H9 (cell line): ENCODE measurements at regions not wholly inside any gene's neighbourhood (a gene's known extent, or its start where the extent isn't known, plus 50 kb on each side); places are given as distances from the start of the nearest gene placed in this dataset.

Source experiments
- DNase-seq: peaks from one replicate; pipeline ENCODE4 v3.0.0-alpha.2; 2017
- H2AFZ ChIP-seq: one replicate; pipeline ENCODE4 v1.6.1; 2013; ENCODE audit warnings: mild to moderate bottlenecking, low read length, control low read depth, moderate library complexity
- H2AK5ac ChIP-seq: 2 replicates; pipeline ENCODE4 v1.6.1; 2013; ENCODE audit warnings: low read length, control low read depth, mixed read lengths; ENCODE audit not compliant: insufficient read length
- H2BK120ac ChIP-seq: one replicate; pipeline ENCODE4 v1.6.1; 2013; ENCODE audit warnings: low read depth, mild to moderate bottlenecking, low read length, control low read depth, inconsistent platforms; ENCODE audit not compliant: poor library complexity, severe bottlenecking
- H2BK12ac ChIP-seq: 2 replicates; pipeline ENCODE4 v1.6.1; 2013; ENCODE audit warnings: low read length, control low read depth, mixed read lengths, low read depth; ENCODE audit not compliant: insufficient read length
- H2BK15ac ChIP-seq: 2 replicates; pipeline ENCODE4 v1.6.1; 2013; ENCODE audit warnings: low read depth, low read length, control low read depth
- H2BK20ac ChIP-seq: one replicate; pipeline ENCODE4 v1.6.1; 2013; ENCODE audit warnings: low read depth, mild to moderate bottlenecking, low read length, control low read depth, inconsistent platforms; ENCODE audit not compliant: poor library complexity, severe bottlenecking
- H2BK5ac ChIP-seq: 2 replicates; pipeline ENCODE4 v1.6.1; 2013; ENCODE audit warnings: low read length, control low read depth, mixed read lengths; ENCODE audit not compliant: insufficient read length
- H3K14ac ChIP-seq: 2 replicates; pipeline ENCODE4 v1.6.1; 2013; ENCODE audit warnings: low read length, control low read depth; ENCODE audit not compliant: insufficient read depth
- H3K18ac ChIP-seq: 2 replicates; pipeline ENCODE4 v1.6.1; 2013; ENCODE audit warnings: low read depth, mild to moderate bottlenecking, mixed read lengths, low read length, control low read depth; ENCODE audit not compliant: insufficient read length
- H3K23ac ChIP-seq: 2 replicates; pipeline ENCODE4 v1.6.1; 2013; ENCODE audit warnings: low read length, control low read depth, mixed read lengths, low read depth; ENCODE audit not compliant: insufficient read length
- H3K23me2 ChIP-seq: 2 replicates; pipeline ENCODE4 v1.6.1; 2013; ENCODE audit warnings: low read depth, mild to moderate bottlenecking, mixed read lengths, low read length, control low read depth; ENCODE audit not compliant: insufficient read length, poor library complexity, severe bottlenecking
- H3K27ac ChIP-seq: 2 replicates; pipeline ENCODE4 v1.5.1; 2013; ENCODE audit warnings: low read length, control low read depth, mixed read lengths, low read depth; ENCODE audit not compliant: insufficient read length
- H3K27me3 ChIP-seq: 2 replicates; pipeline ENCODE4 v1.6.1; 2013; ENCODE audit warnings: low read length, control low read depth, inconsistent platforms; ENCODE audit not compliant: insufficient read depth
- H3K4ac ChIP-seq: 2 replicates; pipeline ENCODE4 v1.6.1; 2013; ENCODE audit warnings: low read depth, mild to moderate bottlenecking, control low read depth, inconsistent platforms, low read length, moderate library complexity
- H3K4me1 ChIP-seq: 2 replicates; pipeline ENCODE4 v1.6.1; 2013; ENCODE audit warnings: low read length, control low read depth, inconsistent platforms; ENCODE audit not compliant: insufficient read depth
- H3K4me2 ChIP-seq: 2 replicates; pipeline ENCODE4 v1.6.1; 2013; ENCODE audit warnings: low read length, control low read depth, mixed read lengths; ENCODE audit not compliant: insufficient read length, insufficient read depth
- H3K56ac ChIP-seq: 2 replicates; pipeline ENCODE4 v1.6.1; 2013; ENCODE audit warnings: low read depth, mild to moderate bottlenecking, mixed read lengths, low read length, control low read depth; ENCODE audit not compliant: insufficient read length
- H3K79me1 ChIP-seq: 2 replicates; pipeline ENCODE4 v1.6.1; 2013; ENCODE audit warnings: low read depth, mild to moderate bottlenecking, moderate library complexity, low read length, control low read depth, inconsistent platforms; ENCODE audit not compliant: insufficient read depth, poor library complexity, severe bottlenecking
- H3K79me2 ChIP-seq: 2 replicates; pipeline ENCODE4 v1.6.1; 2013; ENCODE audit warnings: low read length, control low read depth, inconsistent platforms; ENCODE audit not compliant: insufficient read depth
- H3K9ac ChIP-seq: 2 replicates; pipeline ENCODE4 v1.6.1; 2013; ENCODE audit warnings: low read length, control low read depth, mixed read lengths; ENCODE audit not compliant: insufficient read length; ENCODE audit errors: extremely low read depth
- H3K9me3 ChIP-seq: one replicate; pipeline ENCODE4 v1.6.1; 2013; ENCODE audit warnings: low read depth, low read length, inconsistent platforms; ENCODE audit not compliant: control insufficient read depth
- H3T11ph ChIP-seq: one replicate; pipeline ENCODE4 v1.6.1; 2013; ENCODE audit warnings: mild to moderate bottlenecking, low read length, control low read depth, inconsistent platforms
- H4K20me1 ChIP-seq: one replicate; pipeline ENCODE4 v1.6.1; 2013; ENCODE audit not compliant: control insufficient read depth, insufficient read length, insufficient read depth
- H4K5ac ChIP-seq: 2 replicates; pipeline ENCODE4 v1.6.1; 2013; ENCODE audit warnings: low read depth, mild to moderate bottlenecking, mixed read lengths, low read length, control low read depth; ENCODE audit not compliant: insufficient read length
- H4K8ac ChIP-seq: replicated peaks from 2 replicates; pipeline ENCODE4 v1.6.1; 2013; ENCODE audit warnings: low read length, control low read depth, mixed read lengths, low read depth; ENCODE audit not compliant: insufficient read length
- H4K91ac ChIP-seq: 2 replicates; pipeline ENCODE4 v1.6.1; 2013; ENCODE audit warnings: low read depth, mild to moderate bottlenecking, moderate library complexity, mixed read lengths, low read length, control low read depth; ENCODE audit not compliant: insufficient read length
- H3K27ac Mint-ChIP-seq, 3 experiments: 2 replicates in 2 of 3; 3 replicates in 1 of 3; pipeline ENCODE4 v1.8.0; 2020 to 2021; ENCODE audit warnings: mixed read lengths in 3 of 3, mild to moderate bottlenecking in 1 of 3, moderate library complexity in 1 of 3
- H3K27me3 Mint-ChIP-seq: 2 replicates; pipeline ENCODE4 v1.8.0; 2021; ENCODE audit warnings: low read depth, mild to moderate bottlenecking, moderate library complexity, mixed read lengths
- H3K36me3 Mint-ChIP-seq, 3 experiments: 2 replicates in 2 of 3; 3 replicates in 1 of 3; pipeline ENCODE4 v1.8.0; 2020 to 2021; ENCODE audit warnings: low read depth in 3 of 3, mixed read lengths in 3 of 3; ENCODE audit not compliant: insufficient read depth in 1 of 3
- H3K4me1 Mint-ChIP-seq, 2 experiments: 2 replicates each; pipeline ENCODE4 v1.8.0; 2020; ENCODE audit warnings: mixed read lengths in 2 of 2
- H3K4me3 Mint-ChIP-seq, 2 experiments: 2 replicates in 1 of 2; 3 replicates in 1 of 2; pipeline ENCODE4 v1.8.0; 2020 to 2021; ENCODE audit warnings: mild to moderate bottlenecking in 2 of 2, mixed read lengths in 2 of 2, moderate library complexity in 1 of 2
- H3K9me3 Mint-ChIP-seq, 2 experiments: 2 replicates in 1 of 2; 3 replicates in 1 of 2; pipeline ENCODE4 v1.8.0; 2020; ENCODE audit warnings: mild to moderate bottlenecking in 2 of 2, mixed read lengths in 2 of 2, moderate library complexity in 1 of 2
- CTCF ChIP-seq: fragments of 200-600 bp; sonication (generic); conservative IDR thresholded peaks from 3 replicates; pipeline ENCODE4 v1.8.0; 2021; ENCODE audit warnings: antibody characterized with exemption, mild to moderate bottlenecking
- WGBS: extraction: QIAGEN DNeasy Blood & Tissue Kit; methylation state at CpG from one replicate; pipeline ENCODE4 v1.1.7; 2013; ENCODE audit warnings: missing lambda C conversion rate, low lambda C conversion rate, mixed read lengths; ENCODE audit not compliant: insufficient read length; ENCODE audit errors: extremely low coverage; 5-methylcytosine and 5-hydroxymethylcytosine counted together

GRCh38 chr19:30304540-30304939, 67.6 kb upstream of the ZNF536 start:
- no peak overlapping the region for H3K4ac ChIP-seq
- no peak overlapping the region for H3K9ac ChIP-seq
- H4K8ac ChIP-seq = no peak overlapping the region
- no peak overlapping the region for H2BK5ac ChIP-seq
- no peak overlapping the region for H3K27ac ChIP-seq
- Mint-ChIP-seq H3K4me3 (no peak overlapping the region), H3K4me1 (peaks cover 0 to 2% of the 10 kb centered on the region in 2 experiments; a peak in 2 of 4 replicates), H3K27me3 (peaks cover 2% of the 10 kb centered on the region), H3K9me3 (no peaks in the 10 kb centered on the region), H3K27ac (no peak overlapping the region), H3K36me3 (no peaks in the 10 kb centered on the region)
- no peak overlapping the region for H2AK5ac ChIP-seq
- whole genome bisulfite sequencing = no CpG with 5 or more reads among the region's 6 CpGs
- no peaks in the 10 kb centered on the region for H3K4me1 ChIP-seq
- H2BK120ac ChIP-seq = no peak overlapping the region
- H3T11ph ChIP-seq = no peak overlapping the region
- H3K79me1 ChIP-seq = no peaks in the 10 kb centered on the region
- H3K4me2 ChIP-seq = no peak overlapping the region
- H3K79me2 ChIP-seq = no peaks in the 10 kb centered on the region
- H4K91ac ChIP-seq = no peak overlapping the region
- H3K14ac ChIP-seq = no peak overlapping the region
- H4K5ac ChIP-seq = no peak overlapping the region
- H3K9me3 ChIP-seq = no peaks in the 10 kb centered on the region
- H4K20me1 ChIP-seq = no peaks in the 10 kb centered on the region
- TF ChIP-seq CTCF = no peak
- no peak for DNase-seq
- no peak overlapping the region for H3K23ac ChIP-seq
- no peaks in the 10 kb centered on the region for H3K27me3 ChIP-seq
- no peak overlapping the region for H2AFZ ChIP-seq
- H2BK20ac ChIP-seq = no peak overlapping the region
- no peak overlapping the region for H2BK15ac ChIP-seq
- no peak overlapping the region for H3K56ac ChIP-seq
- H3K23me2 ChIP-seq = no peaks in the 10 kb centered on the region
- H3K18ac ChIP-seq = no peak overlapping the region
- H2BK12ac ChIP-seq = no peak overlapping the region
